GM18507 (cell line): ENCODE measurements at regions not wholly inside any gene's neighbourhood (a gene's known extent, or its start where the extent isn't known, plus 50 kb on each side); places are given as distances from the start of the nearest gene placed in this dataset.
"Not testable (repeated sequence)": the region's sequence is repeated elsewhere in the genome, so short reads cannot be mapped to it uniquely, and the experiment has no call there.

Experiments used
- DNase-seq: peaks from one replicate; pipeline ENCODE4 v3.0.0; 2011; ENCODE audit warnings: low read depth; ENCODE audit not compliant: insufficient read length; ENCODE audit errors: extremely low spot score
- FAIRE-seq: peaks from 2 replicates; lab custom pipeline; 2011; peaks lifted over from hg19 to GRCh38; lab: Jason Lieb, UNC

- DNase-seq (no peak), FAIRE-seq (no peak)
Observed at GRCh38 chr6:16922282-16922681, 161.0 kb upstream of the ATXN1 start.

GRCh38 chr6:16921399-16922110, 160.3 kb upstream of the ATXN1 start:
- FAIRE-seq, result no peak

GRCh38 chr6:16918586-16918985, 157.3 kb upstream of the ATXN1 start:
- no peak for DNase-seq
- no peak for FAIRE-seq

More at GRCh38 chr6:16921399-16922110, 160.3 kb upstream of the ATXN1 start:
- DNase-seq, result no peak

GRCh38 chr6:16914184-16914583, 152.9 kb upstream of the ATXN1 start:
- no peak for FAIRE-seq
- DNase-seq, result no peak

- no peak for FAIRE-seq
Observed at GRCh38 chr6:16912756-16913155, 151.5 kb upstream of the ATXN1 start.

GRCh38 chr6:16911088-16911487, 149.8 kb upstream of the ATXN1 start:
- DNase-seq, result no peak
- FAIRE-seq, result no peak

More at GRCh38 chr6:16912756-16913155, 151.5 kb upstream of the ATXN1 start:
- no peak for DNase-seq

- FAIRE-seq, result no peak
- no peak for DNase-seq
Observed at GRCh38 chr6:16909658-16910360, 148.5 kb upstream of the ATXN1 start.

GRCh38 chr6:16907991-16908390, 146.7 kb upstream of the ATXN1 start:
- no peak for FAIRE-seq
- DNase-seq, result no peak

- FAIRE-seq (no peak), DNase-seq (no peak)
Observed at GRCh38 chr6:16904957-16905356, 143.7 kb upstream of the ATXN1 start.

- no peak for DNase-seq
- FAIRE-seq, result no peak
Observed at GRCh38 chr6:16903470-16903869, 142.2 kb upstream of the ATXN1 start.

- DNase-seq, result no peak
- no peak for FAIRE-seq
Observed at GRCh38 chr6:16902502-16902901, 141.2 kb upstream of the ATXN1 start.

GRCh38 chr6:16901782-16902181, 140.5 kb upstream of the ATXN1 start:
- DNase-seq (no peak), FAIRE-seq (no peak)

- DNase-seq, result no peak
- FAIRE-seq, result no peak
Observed at GRCh38 chr6:16901306-16901705, 140.0 kb upstream of the ATXN1 start.

GRCh38 chr6:16898640-16899396, 137.6 kb upstream of the ATXN1 start:
- no peak for DNase-seq
- FAIRE-seq, result no peak

GRCh38 chr6:16897669-16898068, 136.4 kb upstream of the ATXN1 start:
- FAIRE-seq, result no peak
- DNase-seq, result no peak

GRCh38 chr6:16894301-16894700, 133.0 kb upstream of the ATXN1 start:
- FAIRE-seq (no peak), DNase-seq (no peak)

GRCh38 chr6:16891110-16891509, 129.8 kb upstream of the ATXN1 start:
- DNase-seq, FAIRE-seq: not testable (repeated sequence)

GRCh38 chr6:16885411-16886160, 124.3 kb upstream of the ATXN1 start:
- FAIRE-seq (no peak), DNase-seq (no peak)

GRCh38 chr6:16884526-16884925, 123.3 kb upstream of the ATXN1 start:
- FAIRE-seq, result no peak
- no peak for DNase-seq

GRCh38 chr6:16883414-16883813, 122.2 kb upstream of the ATXN1 start:
- DNase-seq (no peak), FAIRE-seq (no peak)
